Gastrocnemius medialis (tissue), 4 donors: ENCODE measurements at regions not wholly inside any gene's neighbourhood (a gene's known extent, or its start where the extent isn't known, plus 50 kb on each side); places are given as distances from the start of the nearest gene placed in this dataset.
A peak's percentile ranks its signal among the peaks of the same experiment; 100 is the strongest.

Experiments used
- ATAC-seq, 2 donors: fragments of 150-250 bp; one replicate each; pipeline ENCODE4 v1.9.1; 2016
- DNase-seq, 2 donors: peaks; one replicate each; pipeline ENCODE4 v3.0.0-alpha.2; 2019
- H3K27ac ChIP-seq, 4 donors: fragments of 200-600 bp; sonication (generic); 1 replicate in 1 of 4; 2 replicates in 3 of 4; pipeline ENCODE4 v1.5.1; 2016 to 2018; ENCODE audit warnings: mild to moderate bottlenecking in 2 of 4, moderate library complexity in 1 of 4
- H3K27me3 ChIP-seq, 3 donors: fragments of 200-600 bp; sonication (generic) in 2 of 3; 1 replicate in 1 of 3; 2 replicates in 2 of 3; pipeline versions ENCODE4 v1.5.1 to v1.6.0; 2016 to 2019; ENCODE audit warnings: mild to moderate bottlenecking in 1 of 3, moderate library complexity in 1 of 3
- H3K36me3 ChIP-seq, 2 donors: fragments of 200-600 bp; sonication (generic) in 1 of 2; one replicate each; pipeline ENCODE4 v1.5.1; 2017 to 2018
- H3K4me1 ChIP-seq, 2 donors: fragments of 200-600 bp; sonication (generic) in 1 of 2; one replicate each; pipeline ENCODE4 v1.5.1; 2016 to 2017; ENCODE audit warnings: mild to moderate bottlenecking in 2 of 2
- H3K4me3 ChIP-seq, 4 donors: fragments of 200-600 bp; sonication (generic) in 3 of 4; 1 replicate in 1 of 4; 2 replicates in 3 of 4; pipeline ENCODE4 v1.5.1; 2016 to 2019; ENCODE audit warnings: mild to moderate bottlenecking in 2 of 4
- H3K9me3 ChIP-seq, 3 donors: fragments of 200-600 bp; sonication (generic) in 2 of 3; 1 replicate in 1 of 3; 2 replicates in 2 of 3; pipeline ENCODE4 v1.5.1; 2016 to 2019
- POLR2A ChIP-seq, 2 donors: fragments of 450-650 bp; IDR thresholded peaks; one replicate each; pipeline ENCODE4 v1.6.1; 2017; ENCODE audit warnings: antibody characterized with exemption in 2 of 2, mild to moderate bottlenecking in 2 of 2, moderate library complexity in 2 of 2
- in situ Hi-C, 4 donors: fragments of 200-750 bp; cut with MboI; loops; one replicate each; pipeline versions ENCODE4 v1.15.0 to v1.8.0; 2017; ENCODE audit warnings: low sequenced_read_pairs in 4 of 4
- intact Hi-C: fragments of 100-400 bp; cut with DNase I; formaldehyde crosslinking; loops from one replicate; pipeline ENCODE4 v1.15.1; 2023; ENCODE audit warnings: low total_unique reads
- TF ChIP-seq, protein P1 (sequence below), 5 experiments: fragments of 450-650 bp in 3 of 5; fragments of 200-600 bp in 2 of 5; sonication (generic) in 2 of 5; IDR thresholded peaks in 4 of 5; conservative IDR thresholded peaks in 1 of 5; 1 replicate in 4 of 5; 2 replicates in 1 of 5; pipeline ENCODE4 v1.5.1; 2016 to 2019; ENCODE audit warnings: antibody characterized with exemption in 5 of 5, mild to moderate bottlenecking in 3 of 5, moderate library complexity in 3 of 5

- peak overlapping the region; percentile 50 to 62 (median 55) for H3K4me3 ChIP-seq
- DNase-seq: peak; percentile 35 to 57
- H3K36me3 ChIP-seq: no peaks in the 10 kb centered on the region
- no peaks in the 10 kb centered on the region for H3K9me3 ChIP-seq
- intact Hi-C loops (no loop called here), in situ Hi-C loops (no loop called here)
- ATAC-seq: peak; percentile 45 to 54
- peaks cover 30 to 59% (median 41%) of the 10 kb centered on the region in 3 donors for H3K27me3 ChIP-seq
- H3K27ac ChIP-seq: peak overlapping the region; percentile 57 to 74 (median 64)
- TF ChIP-seq, protein P1, sequence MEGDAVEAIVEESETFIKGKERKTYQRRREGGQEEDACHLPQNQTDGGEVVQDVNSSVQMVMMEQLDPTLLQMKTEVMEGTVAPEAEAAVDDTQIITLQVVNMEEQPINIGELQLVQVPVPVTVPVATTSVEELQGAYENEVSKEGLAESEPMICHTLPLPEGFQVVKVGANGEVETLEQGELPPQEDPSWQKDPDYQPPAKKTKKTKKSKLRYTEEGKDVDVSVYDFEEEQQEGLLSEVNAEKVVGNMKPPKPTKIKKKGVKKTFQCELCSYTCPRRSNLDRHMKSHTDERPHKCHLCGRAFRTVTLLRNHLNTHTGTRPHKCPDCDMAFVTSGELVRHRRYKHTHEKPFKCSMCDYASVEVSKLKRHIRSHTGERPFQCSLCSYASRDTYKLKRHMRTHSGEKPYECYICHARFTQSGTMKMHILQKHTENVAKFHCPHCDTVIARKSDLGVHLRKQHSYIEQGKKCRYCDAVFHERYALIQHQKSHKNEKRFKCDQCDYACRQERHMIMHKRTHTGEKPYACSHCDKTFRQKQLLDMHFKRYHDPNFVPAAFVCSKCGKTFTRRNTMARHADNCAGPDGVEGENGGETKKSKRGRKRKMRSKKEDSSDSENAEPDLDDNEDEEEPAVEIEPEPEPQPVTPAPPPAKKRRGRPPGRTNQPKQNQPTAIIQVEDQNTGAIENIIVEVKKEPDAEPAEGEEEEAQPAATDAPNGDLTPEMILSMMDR (IDR thresholded peaks at IDR 0.05 in 4 of 5, conservative IDR thresholded peaks at IDR 0.05 in 1 of 5): peak in 4 of 5 experiments; percentile 31 to 82 (median 42)
- peak; percentile 10 to 17 for TF ChIP-seq POLR2A (IDR thresholded peaks at IDR 0.05)
- H3K4me1 ChIP-seq: peaks cover 0 to 5% of the 10 kb centered on the region in 2 donors
Measured at GRCh38 chr4:1579001-1579900, 104.9 kb downstream of the FAM53A start.

DNA sequence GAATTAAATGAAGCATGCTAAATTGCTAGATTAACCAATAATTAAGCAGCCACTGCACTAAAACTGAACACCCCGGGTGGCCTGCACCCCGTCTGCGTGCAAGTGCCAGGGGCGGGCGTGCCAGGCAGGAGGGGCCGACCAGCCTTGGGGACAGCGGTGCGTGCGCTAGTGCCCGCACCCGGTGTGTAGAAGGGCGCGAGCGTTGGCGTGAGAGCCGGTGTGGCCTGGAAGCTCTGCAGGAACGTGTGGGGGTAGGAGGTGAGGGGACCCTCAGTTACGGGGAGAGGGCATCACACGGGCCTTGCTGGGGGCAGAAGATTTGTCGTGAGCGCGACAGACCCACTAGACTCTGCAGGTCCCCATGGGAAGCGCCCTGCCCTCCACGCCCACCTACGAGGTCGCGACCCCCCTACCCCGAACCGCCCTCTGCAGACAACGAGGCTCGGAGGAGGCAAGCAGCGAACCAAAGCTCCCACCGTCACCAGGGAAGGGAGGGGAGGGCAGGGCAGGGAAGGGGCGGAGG lies 105.8 kb downstream of the FAM53A start:
- DNase-seq: no peak
- H3K4me1 ChIP-seq: peaks cover 0 to 5% of the 10 kb centered on the region in 2 donors
- in situ Hi-C loops (no loop called here), intact Hi-C loops (no loop called here)
- no peak for ATAC-seq
- H3K9me3 ChIP-seq: no peaks in the 10 kb centered on the region
- peak overlapping the region in 1 of 4 donors; percentile 56 for H3K4me3 ChIP-seq
- no peaks in the 10 kb centered on the region for H3K36me3 ChIP-seq
- H3K27me3 ChIP-seq: peaks cover 30 to 59% (median 41%) of the 10 kb centered on the region in 3 donors
- no peak overlapping the region for H3K27ac ChIP-seq
- TF ChIP-seq, protein P1 (IDR thresholded peaks at IDR 0.05 in 4 of 5, conservative IDR thresholded peaks at IDR 0.05 in 1 of 5): no peak
- TF ChIP-seq POLR2A (IDR thresholded peaks at IDR 0.05): no peak

- no peak overlapping the region for H3K4me3 ChIP-seq
- TF ChIP-seq POLR2A (IDR thresholded peaks at IDR 0.05): no peak
Measured at GRCh38 chr4:1577822-1578217, 106.3 kb downstream of the FAM53A start.

GRCh38 chr4:1576961-1577821 lies 106.9 kb downstream of the FAM53A start:
- Histone ChIP-seq H3K36me3 (no peaks in the 10 kb centered on the region), H3K4me1 (peaks cover 0 to 5% of the 10 kb centered on the region in 2 donors), H3K4me3 (no peak overlapping the region), H3K27ac (no peak overlapping the region), H3K9me3 (no peaks in the 10 kb centered on the region), H3K27me3 (peaks cover 30 to 59% (median 39%) of the 10 kb centered on the region in 3 donors)
- no peak for ATAC-seq
- intact Hi-C loops (no loop called here), in situ Hi-C loops (no loop called here)
- no peak for DNase-seq
- no peak for TF ChIP-seq POLR2A (IDR thresholded peaks at IDR 0.05)
- TF ChIP-seq, protein P1 (IDR thresholded peaks at IDR 0.05 in 4 of 5, conservative IDR thresholded peaks at IDR 0.05 in 1 of 5): no peak

More at GRCh38 chr4:1577822-1578217, 106.3 kb downstream of the FAM53A start:
- H3K4me1 ChIP-seq: peaks cover 0 to 5% of the 10 kb centered on the region in 2 donors
- H3K27me3 ChIP-seq: peaks cover 30 to 59% (median 41%) of the 10 kb centered on the region in 3 donors
- in situ Hi-C loops: no loop called here
- intact Hi-C loops: no loop called here
- no peak for ATAC-seq
- H3K36me3 ChIP-seq: no peaks in the 10 kb centered on the region
- no peak overlapping the region for H3K27ac ChIP-seq
- DNase-seq: no peak
- no peaks in the 10 kb centered on the region for H3K9me3 ChIP-seq
